Sigmoid colon (tissue), 4 donors: ENCODE measurements at regions not wholly inside any gene's neighbourhood (a gene's known extent, or its start where the extent isn't known, plus 50 kb on each side); places are given as distances from the start of the nearest gene placed in this dataset.

Source experiments
- EP300 ChIP-seq, 4 donors: sonication (generic); formaldehyde crosslinking; IDR thresholded peaks; one replicate each; pipeline ENCODE4 v1.6.1; 2017; ENCODE audit warnings: antibody characterized with exemption in 4 of 4
- POLR2A ChIP-seq, 2 donors: fragments of 450-650 bp; IDR thresholded peaks; one replicate each; pipeline ENCODE4 v1.6.1; 2016; ENCODE audit warnings: antibody characterized with exemption in 2 of 2, mild to moderate bottlenecking in 2 of 2, moderate library complexity in 2 of 2
- POLR2AphosphoS5 ChIP-seq, 4 donors: sonication (generic); formaldehyde crosslinking; IDR thresholded peaks; one replicate each; pipeline ENCODE4 v1.6.1; 2017; ENCODE audit warnings: antibody characterized with exemption in 4 of 4
- TF ChIP-seq, protein P1 (sequence below), 4 experiments: fragments of 450-650 bp in 3 of 4; fragments of 200-600 bp in 1 of 4; IDR thresholded peaks; one replicate each; pipeline ENCODE4 v1.5.1; 2016 to 2019; ENCODE audit warnings: antibody characterized with exemption in 4 of 4, mild to moderate bottlenecking in 3 of 4, moderate library complexity in 2 of 4

DNA sequence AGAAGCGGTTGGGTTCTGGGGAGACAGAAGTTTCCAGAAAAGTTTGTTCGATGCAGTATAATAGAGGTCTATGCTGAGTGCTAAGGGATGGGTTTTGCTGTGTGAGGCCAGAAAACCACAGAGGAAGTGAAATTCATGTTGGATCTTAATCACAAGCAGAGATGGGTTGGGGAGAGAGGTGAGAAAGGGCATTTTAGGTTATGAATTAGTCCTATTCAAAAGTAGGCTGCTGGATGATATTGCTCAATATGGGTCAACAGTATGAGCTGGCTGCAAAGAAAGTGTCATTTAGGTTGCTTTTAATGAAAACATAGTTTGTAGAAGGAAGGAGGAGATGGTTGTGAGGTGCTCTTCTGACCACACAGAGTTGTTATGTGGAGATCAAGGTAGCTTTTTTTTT is 118.8 kb upstream of the LHCGR start:
- TF ChIP-seq, protein P1, sequence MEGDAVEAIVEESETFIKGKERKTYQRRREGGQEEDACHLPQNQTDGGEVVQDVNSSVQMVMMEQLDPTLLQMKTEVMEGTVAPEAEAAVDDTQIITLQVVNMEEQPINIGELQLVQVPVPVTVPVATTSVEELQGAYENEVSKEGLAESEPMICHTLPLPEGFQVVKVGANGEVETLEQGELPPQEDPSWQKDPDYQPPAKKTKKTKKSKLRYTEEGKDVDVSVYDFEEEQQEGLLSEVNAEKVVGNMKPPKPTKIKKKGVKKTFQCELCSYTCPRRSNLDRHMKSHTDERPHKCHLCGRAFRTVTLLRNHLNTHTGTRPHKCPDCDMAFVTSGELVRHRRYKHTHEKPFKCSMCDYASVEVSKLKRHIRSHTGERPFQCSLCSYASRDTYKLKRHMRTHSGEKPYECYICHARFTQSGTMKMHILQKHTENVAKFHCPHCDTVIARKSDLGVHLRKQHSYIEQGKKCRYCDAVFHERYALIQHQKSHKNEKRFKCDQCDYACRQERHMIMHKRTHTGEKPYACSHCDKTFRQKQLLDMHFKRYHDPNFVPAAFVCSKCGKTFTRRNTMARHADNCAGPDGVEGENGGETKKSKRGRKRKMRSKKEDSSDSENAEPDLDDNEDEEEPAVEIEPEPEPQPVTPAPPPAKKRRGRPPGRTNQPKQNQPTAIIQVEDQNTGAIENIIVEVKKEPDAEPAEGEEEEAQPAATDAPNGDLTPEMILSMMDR (IDR thresholded peaks at IDR 0.05): no peak
- no peak for TF ChIP-seq POLR2A (IDR thresholded peaks at IDR 0.05)
- no peak for TF ChIP-seq EP300 (IDR thresholded peaks at IDR 0.05)
- no peak for TF ChIP-seq POLR2AphosphoS5 (IDR thresholded peaks at IDR 0.05)
